H1 (cell line): ENCODE measurements at regions not wholly inside any gene's neighbourhood (a gene's known extent, or its start where the extent isn't known, plus 50 kb on each side); places are given as distances from the start of the nearest gene placed in this dataset.
"Not testable (repeated sequence)": the region's sequence is repeated elsewhere in the genome, so short reads cannot be mapped to it uniquely, and the experiment has no call there.

Experiments
- CTCF ChIA-PET: fragments of 300-600 bp; sonication (Branson Sonifier 250); formaldehyde crosslinking; loops from one replicate; lab custom pipeline; 2021; ENCODE audit not compliant: partially characterized antibody; lab: Charles Lee
- POLR2A ChIA-PET: fragments of 300-600 bp; sonication (Branson Sonifier 250); formaldehyde crosslinking; loops from one replicate; lab custom pipeline; 2021; ENCODE audit warnings: inconsistent platforms; ENCODE audit not compliant: partially characterized antibody; lab: Charles Lee
- DNase-seq, 2 experiments: peaks; one replicate each; pipeline versions ENCODE4 v3.0.0 to v3.0.0-alpha.2; 2010 to 2022; ENCODE audit warnings: low spot score in 2 of 2, low read depth in 1 of 2, mixed read lengths in 1 of 2
- FAIRE-seq: peaks from 2 replicates; lab custom pipeline; 2011; peaks lifted over from hg19 to GRCh38; lab: Jason Lieb, UNC
- H2AFZ ChIP-seq: 2 replicates; pipeline ENCODE4 v1.8.1; 2012; ENCODE audit warnings: low read length, inconsistent platforms
- H2AK5ac ChIP-seq: 2 replicates; pipeline ENCODE4 v1.6.1; 2013; ENCODE audit warnings: low read depth, low read length
- H2BK120ac ChIP-seq: replicated peaks from 2 replicates; pipeline ENCODE3; 2013; ENCODE audit warnings: low read depth, low read length, inconsistent platforms
- H2BK12ac ChIP-seq: 2 replicates; pipeline ENCODE4 v1.6.1; 2013; ENCODE audit warnings: low read depth, low read length
- H2BK15ac ChIP-seq: 2 replicates; pipeline ENCODE4 v1.6.1; 2013; ENCODE audit warnings: low read length
- H2BK20ac ChIP-seq: 2 replicates; pipeline ENCODE4 v1.6.1; 2013; ENCODE audit warnings: low read length
- H2BK5ac ChIP-seq: 2 replicates; pipeline ENCODE4 v1.6.1; 2013; ENCODE audit warnings: low read depth, low read length
- H3K14ac ChIP-seq: 2 replicates; pipeline ENCODE4 v1.6.1; 2013; ENCODE audit warnings: inconsistent platforms; ENCODE audit not compliant: insufficient read length
- H3K18ac ChIP-seq: 2 replicates; pipeline ENCODE4 v1.6.1; 2013; ENCODE audit warnings: low read length; ENCODE audit errors: extremely low read depth
- H3K23ac ChIP-seq: 2 replicates; pipeline ENCODE4 v1.6.1; 2013; ENCODE audit warnings: inconsistent platforms; ENCODE audit not compliant: insufficient read length
- H3K23me2 ChIP-seq: 2 replicates; pipeline ENCODE4 v1.6.1; 2013; ENCODE audit warnings: low read depth, low read length
- H3K27ac ChIP-seq: 2 replicates; pipeline ENCODE4 v1.6.1; 2011; ENCODE audit warnings: low read depth, low read length, inconsistent platforms
- H3K27me3 ChIP-seq, 4 experiments: replicated peaks in 1 of 4; 1 replicate in 1 of 4; 2 replicates in 3 of 4; pipeline versions ENCODE4 v1.6.1 to v1.8.1; 2011 to 2013; ENCODE audit warnings: low read length in 3 of 4, mild to moderate bottlenecking in 3 of 4, inconsistent platforms in 2 of 4, mixed read lengths in 2 of 4, moderate library complexity in 1 of 4; ENCODE audit not compliant: control insufficient read depth in 3 of 4, insufficient read depth in 3 of 4; ENCODE audit errors: extremely low read depth in 1 of 4
- H3K36me3 ChIP-seq, 4 experiments: 2 replicates each; pipeline versions ENCODE4 v1.6.1 to v1.8.1; 2011 to 2013; ENCODE audit warnings: mild to moderate bottlenecking in 4 of 4, low read length in 3 of 4, moderate library complexity in 2 of 4, control low read depth in 1 of 4, inconsistent platforms in 1 of 4; ENCODE audit not compliant: insufficient read depth in 4 of 4, control insufficient read depth in 2 of 4
- H3K4ac ChIP-seq: replicated peaks from 2 replicates; pipeline ENCODE3; 2013; ENCODE audit warnings: low read length, low read depth, mixed read lengths, inconsistent platforms; ENCODE audit not compliant: insufficient read length
- H3K4me1 ChIP-seq, 4 experiments: replicated peaks in 1 of 4; 1 replicate in 1 of 4; 2 replicates in 3 of 4; pipeline versions ENCODE4 v1.6.1 to v1.8.1; 2011 to 2013; ENCODE audit warnings: low read length in 3 of 4, inconsistent platforms in 2 of 4, mixed read lengths in 1 of 4; ENCODE audit not compliant: insufficient read depth in 4 of 4, control insufficient read depth in 3 of 4
- H3K4me2 ChIP-seq, 2 experiments: 2 replicates each; pipeline versions ENCODE4 v1.6.1 to v1.8.1; 2011 to 2013; ENCODE audit warnings: low read depth in 2 of 2, low read length in 2 of 2, control low read depth in 1 of 2, inconsistent platforms in 1 of 2, mild to moderate bottlenecking in 1 of 2; ENCODE audit not compliant: insufficient read depth in 1 of 2
- H3K4me3 ChIP-seq, 4 experiments: fragments of 200-600, 300-600 bp in 1 of 4; sonication (generic), shearing (Covaris generic), sonication (Bioruptor Twin) in 1 of 4; 2 replicates each; pipeline versions ENCODE4 v1.5.1 to v1.8.1; 2011 to 2016; ENCODE audit warnings: low read length in 4 of 4, low read depth in 3 of 4, control low read depth in 2 of 4, inconsistent platforms in 2 of 4, mild to moderate bottlenecking in 2 of 4, mixed read lengths in 1 of 4, moderate library complexity in 1 of 4; ENCODE audit not compliant: insufficient read depth in 2 of 4; ENCODE audit errors: extremely low read depth in 1 of 4
- H3K56ac ChIP-seq: replicated peaks from 2 replicates; pipeline ENCODE3; 2013; ENCODE audit warnings: low read depth, mild to moderate bottlenecking, mixed read lengths, low read length, inconsistent platforms; ENCODE audit not compliant: insufficient read length
- H3K79me1 ChIP-seq: 2 replicates; pipeline ENCODE4 v1.6.1; 2013; ENCODE audit warnings: low read depth, low read length, control low read depth
- H3K79me2 ChIP-seq, 2 experiments: 2 replicates each; pipeline versions ENCODE4 v1.6.1 to v1.8.1; 2012 to 2013; ENCODE audit warnings: low read length in 2 of 2, mild to moderate bottlenecking in 2 of 2, inconsistent platforms in 1 of 2; ENCODE audit not compliant: insufficient read depth in 2 of 2, control insufficient read depth in 1 of 2
- H3K9ac ChIP-seq, 4 experiments: replicated peaks in 1 of 4; 1 replicate in 1 of 4; 2 replicates in 3 of 4; pipeline versions ENCODE4 v1.6.1 to v1.8.1; 2011 to 2013; ENCODE audit warnings: low read depth in 3 of 4, low read length in 3 of 4, control low read depth in 2 of 4, mild to moderate bottlenecking in 2 of 4, moderate library complexity in 2 of 4, inconsistent platforms in 1 of 4; ENCODE audit errors: extremely low read depth in 1 of 4
- H3K9me3 ChIP-seq, 2 experiments: 2 replicates each; pipeline versions ENCODE4 v1.6.1 to v1.8.1; 2012 to 2013; ENCODE audit warnings: mild to moderate bottlenecking in 2 of 2, moderate library complexity in 2 of 2, control low read depth in 1 of 2, inconsistent platforms in 1 of 2, low read depth in 1 of 2, low read length in 1 of 2, mixed read lengths in 1 of 2; ENCODE audit not compliant: insufficient read depth in 2 of 2
- H4K20me1 ChIP-seq, 2 experiments: replicated peaks in 1 of 2; 2 replicates each; pipeline versions ENCODE3 to v1.8.1; 2011 to 2013; ENCODE audit warnings: inconsistent platforms in 2 of 2, low read length in 2 of 2, mild to moderate bottlenecking in 1 of 2; ENCODE audit not compliant: insufficient read depth in 2 of 2, control insufficient read depth in 1 of 2
- H4K5ac ChIP-seq: 2 replicates; pipeline ENCODE4 v1.6.1; 2013; ENCODE audit warnings: low read length, low read depth, mixed read lengths, inconsistent platforms; ENCODE audit not compliant: insufficient read length
- H4K8ac ChIP-seq: 2 replicates; pipeline ENCODE4 v1.8.0; 2013; ENCODE audit warnings: mild to moderate bottlenecking, moderate library complexity, low read length, inconsistent platforms; ENCODE audit not compliant: insufficient read depth; ENCODE audit errors: extremely low read depth
- H4K91ac ChIP-seq: replicated peaks from 2 replicates; pipeline ENCODE3; 2013; ENCODE audit warnings: low read length, mixed read lengths, inconsistent platforms; ENCODE audit not compliant: insufficient read length
- POLR2A ChIP-seq, 2 experiments: IDR thresholded peaks; 1 replicate in 1 of 2; 2 replicates in 1 of 2; pipeline ENCODE4 v1.6.1; 2011; ENCODE audit warnings: low read depth in 2 of 2, low read length in 2 of 2, mild to moderate bottlenecking in 2 of 2; ENCODE audit errors: control extremely low read depth in 1 of 2
- TAF1 ChIP-seq: IDR thresholded peaks from 2 replicates; pipeline ENCODE4 v1.6.1; 2011; ENCODE audit warnings: mild to moderate bottlenecking, low read depth, low read length
- WGBS, 2 experiments: shearing (Covaris generic) in 1 of 2; methylation state at CpG; one replicate each; pipeline versions ENCODE4 v1.1.6 to v1.1.7; 2013 to 2015; ENCODE audit warnings: low lambda C conversion rate in 2 of 2, mixed read lengths in 2 of 2, inconsistent platforms in 1 of 2, low coverage in 1 of 2, missing lambda C conversion rate in 1 of 2; ENCODE audit not compliant: insufficient replicate concordance in 2 of 2, insufficient coverage in 1 of 2, insufficient read length in 1 of 2; ENCODE audit errors: extremely low coverage in 1 of 2, missing lambda C conversion rate in 1 of 2; 5-methylcytosine and 5-hydroxymethylcytosine counted together

DNA sequence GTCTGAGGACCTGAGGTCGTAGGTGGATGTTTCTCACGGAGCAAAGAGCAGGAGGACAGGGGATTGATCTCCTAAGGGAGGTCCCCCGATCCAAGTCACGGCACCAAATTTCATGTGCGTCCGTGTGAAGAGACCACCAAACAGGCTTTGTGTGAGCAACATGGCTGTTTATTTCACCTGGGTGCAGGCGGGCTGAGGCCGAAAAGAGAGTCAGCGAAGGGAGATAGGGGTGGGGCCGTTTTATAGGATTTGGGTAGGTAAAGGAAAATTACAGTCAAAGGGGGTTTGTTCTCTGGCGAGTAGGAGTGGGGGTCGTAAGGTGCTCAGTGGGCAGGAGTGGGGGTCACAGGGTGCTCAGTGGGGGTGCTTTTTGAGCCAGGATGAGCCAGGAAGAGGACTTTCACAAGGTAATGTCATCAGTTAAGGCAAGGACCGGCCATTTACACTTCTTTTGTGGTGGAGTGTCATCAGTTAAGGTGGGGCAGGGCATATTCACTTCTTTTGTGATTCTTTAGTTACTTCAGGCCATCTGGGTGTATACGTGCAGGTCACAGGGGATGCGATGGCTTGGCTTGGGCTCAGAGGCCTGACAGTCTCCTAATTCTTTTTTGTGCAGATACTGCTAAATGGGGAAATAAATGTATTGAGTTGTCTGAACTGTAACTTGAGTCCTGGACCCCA is 267.3 kb upstream of the SLC16A7 start:
- peak in 1 of 2 experiments; percentile 75 for DNase-seq

More for the DNA sequence above, 267.3 kb upstream of the SLC16A7 start:
- H3K27me3 ChIP-seq, FAIRE-seq, H2BK12ac ChIP-seq, H2AFZ ChIP-seq, H2BK5ac ChIP-seq, H4K91ac ChIP-seq, H3K56ac ChIP-seq, H4K8ac ChIP-seq, H2BK120ac ChIP-seq, H2AK5ac ChIP-seq, H3K14ac ChIP-seq, H3K27ac ChIP-seq, H2BK15ac ChIP-seq, H3K23me2 ChIP-seq, H2BK20ac ChIP-seq, H3K79me1 ChIP-seq, H4K20me1 ChIP-seq, H3K23ac ChIP-seq, H3K9me3 ChIP-seq: not testable (repeated sequence)
- Histone ChIP-seq H4K5ac (peak overlapping the region; percentile 92), H3K36me3 (peaks cover 0 to 26% (median 7%) of the 10 kb centered on the region in 4 experiments; a peak in 2 of 8 replicates), H3K18ac (peak overlapping the region; percentile 9; the same call in 1 of the 2 replicates), H3K4me1 (peaks cover 0 to 15% (median 5%) of the 10 kb centered on the region in 4 experiments; a peak in 4 of 7 replicates), H3K4ac (peak overlapping the region; percentile 29), H3K4me3 (peak overlapping the region in 2 of 4 experiments; percentile 76 to 91; a peak in 4 of 8 replicates), H3K4me2 (peak overlapping the region in 1 of 2 experiments; percentile 49; a peak in 2 of 4 replicates), H3K79me2 (peaks cover 0 to 22% of the 10 kb centered on the region in 2 experiments; a peak in 3 of 4 replicates), H3K9ac (peak overlapping the region in 1 of 4 experiments; percentile 50; a peak in 1 of 7 replicates)
- TF ChIP-seq TAF1 (0 out of 2 replicates have a peak, but pooled peaks have one; percentile 38), POLR2A (IDR thresholded peaks at IDR 0.05; ENCODE audit: control extremely low read depth in 1 of 2, low read depth in 2 of 2, low read length in 2 of 2) (peak in 1 of 2 experiments; percentile 58; a peak in 1 of 3 replicates)
- CTCF ChIA-PET = interaction anchor here (1.0 kb wide), 1 partner anchor 9 kb away, joined by 3 read pairs; no protein-coding TSS in a partner anchor
- POLR2A ChIA-PET = interaction anchor here (0.7 to 2.5 kb wide), 3 partner anchors 7 to 11 kb away, joined by 3 to 12 read pairs (median 8); no protein-coding TSS in a partner anchor
- WGBS, 2 experiments = 26% methylated on average over 15 of the region's 15 CpGs; no CpG with 5 or more reads in 1 of the 2 experiments
